ENCODE measurements at regions not wholly inside any gene's neighbourhood (a gene's known extent, or its start where the extent isn't known, plus 50 kb on each side); places are given as distances from the start of the nearest gene placed in this dataset.

- Histone ChIP-seq H3K27ac (ENCODE audit: low read depth, low read length) (no peak overlapping the region), H3K27me3 (ENCODE audit: insufficient read depth, low read length) (no peaks in the 10 kb centered on the region), H3K4me1 (ENCODE audit: insufficient read depth, low read length) (no peaks in the 10 kb centered on the region), H3K36me3 (ENCODE audit: insufficient read depth, low read length) (no peaks in the 10 kb centered on the region), H3K4me3 (ENCODE audit: low read length in 2 of 2) (no peak overlapping the region), H3K9me3 (ENCODE audit: control insufficient read depth in 1 of 2, low read length in 2 of 2) (no peaks in the 10 kb centered on the region)
- peaks cover 4 to 25% of the 10 kb centered on the region in 2 donors for H3K27me3 Mint-ChIP-seq
- ChIA-PET CTCF (ENCODE audit: partially characterized antibody) (no interaction called here), POLR2A (ENCODE audit: partially characterized antibody) (no interaction called here)
- DNase-seq = no peak
- peaks cover 0 to 6% (median 1%) of the 10 kb centered on the region in 4 donors for H3K4me1 Mint-ChIP-seq
- peaks cover 0 to 8% (median 0%) of the 10 kb centered on the region in 8 donors for H3K9me3 Mint-ChIP-seq
- H3K4me3 Mint-ChIP-seq = no peak overlapping the region
- no peak overlapping the region for H3K27ac Mint-ChIP-seq
- intact Hi-C loops (cut with micrococcal nuclease) = no loop called here
- no peaks in the 10 kb centered on the region for H3K36me3 Mint-ChIP-seq
Measured at GRCh38 chr3:40972350-40972749, 227.0 kb upstream of the CTNNB1 start.

DNA sequence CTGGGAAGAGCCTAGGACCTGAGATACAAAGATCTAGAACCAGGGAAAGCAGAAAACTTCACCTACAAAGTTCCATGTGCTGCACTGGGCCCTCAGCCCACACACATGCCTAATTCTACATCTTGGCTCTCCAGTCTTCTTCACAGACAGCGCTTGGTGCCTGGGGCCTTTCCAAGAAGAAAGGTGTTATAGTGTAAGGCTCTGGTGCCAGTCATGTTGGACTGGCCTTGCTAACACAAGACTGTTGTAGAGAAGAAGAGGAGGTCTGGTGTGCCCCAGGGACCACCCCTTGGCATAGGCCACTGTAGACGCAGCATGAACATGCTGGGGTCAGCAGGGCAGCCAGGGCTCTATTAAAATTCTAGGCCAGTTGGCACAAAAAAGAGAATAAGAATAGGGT is 226.2 kb upstream of the CTNNB1 start:
- ChIA-PET POLR2A (ENCODE audit: partially characterized antibody) (no interaction called here), CTCF (ENCODE audit: partially characterized antibody) (no interaction called here)
- Histone ChIP-seq H3K36me3 (ENCODE audit: insufficient read depth, low read length) (no peaks in the 10 kb centered on the region), H3K9me3 (ENCODE audit: control insufficient read depth in 1 of 2, low read length in 2 of 2) (no peaks in the 10 kb centered on the region), H3K4me3 (ENCODE audit: low read length in 2 of 2) (no peak overlapping the region), H3K27ac (ENCODE audit: low read depth, low read length) (no peak overlapping the region), H3K4me1 (ENCODE audit: insufficient read depth, low read length) (no peaks in the 10 kb centered on the region), H3K27me3 (ENCODE audit: insufficient read depth, low read length) (no peaks in the 10 kb centered on the region)
- no peak for DNase-seq
- intact Hi-C loops (cut with micrococcal nuclease) = no loop called here
- Mint-ChIP-seq H3K27ac (no peak overlapping the region), H3K9me3 (peaks cover 0 to 4% (median 0%) of the 10 kb centered on the region in 8 donors), H3K27me3 (peaks cover 3 to 20% of the 10 kb centered on the region in 2 donors), H3K36me3 (no peaks in the 10 kb centered on the region), H3K4me1 (peaks cover 0 to 6% (median 1%) of the 10 kb centered on the region in 4 donors), H3K4me3 (no peak overlapping the region)

DNA sequence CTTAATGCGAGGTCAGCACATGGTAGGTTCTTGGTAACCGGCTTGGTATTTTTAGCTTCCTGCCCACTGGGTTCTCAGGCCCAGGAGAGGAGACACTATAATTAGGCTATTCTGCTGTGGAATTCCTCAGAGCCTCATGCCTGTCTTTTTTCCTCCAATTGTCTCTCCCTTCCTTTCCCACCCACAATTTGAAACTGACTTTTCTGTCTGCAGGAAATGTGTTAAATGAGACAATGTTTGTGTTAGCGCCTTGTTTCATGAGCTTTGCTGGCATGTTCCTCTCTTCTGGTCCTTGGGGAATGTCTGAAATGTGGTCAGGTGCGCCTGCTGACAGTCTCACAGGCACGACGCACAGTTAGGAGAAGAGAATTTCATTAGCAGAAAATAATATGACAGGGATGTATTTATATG is 223.6 kb upstream of the CTNNB1 start:
- no peaks in the 10 kb centered on the region for H3K27me3 ChIP-seq (ENCODE audit: insufficient read depth, low read length)
- ChIA-PET POLR2A (ENCODE audit: partially characterized antibody) (no interaction called here), CTCF (ENCODE audit: partially characterized antibody) (no interaction called here)
- Mint-ChIP-seq H3K9me3 (peaks cover 0 to 3% (median 0%) of the 10 kb centered on the region in 8 donors), H3K4me1 (peaks cover under 1 to 9% (median 2%) of the 10 kb centered on the region in 4 donors), H3K27ac (no peak overlapping the region), H3K27me3 (peaks cover under 1 to 23% of the 10 kb centered on the region in 2 donors), H3K4me3 (no peak overlapping the region), H3K36me3 (no peaks in the 10 kb centered on the region)
- H3K4me3 ChIP-seq (ENCODE audit: low read length in 2 of 2) = no peak overlapping the region
- no peaks in the 10 kb centered on the region for H3K9me3 ChIP-seq (ENCODE audit: control insufficient read depth in 1 of 2, low read length in 2 of 2)
- DNase-seq = no peak
- H3K36me3 ChIP-seq (ENCODE audit: insufficient read depth, low read length) = no peaks in the 10 kb centered on the region
- intact Hi-C loops (cut with micrococcal nuclease) = no loop called here
- no peaks in the 10 kb centered on the region for H3K4me1 ChIP-seq (ENCODE audit: insufficient read depth, low read length)
- H3K27ac ChIP-seq (ENCODE audit: low read depth, low read length) = no peak overlapping the region

GRCh38 chr3:40976241-40976640 is 223.1 kb upstream of the CTNNB1 start:
- no peaks in the 10 kb centered on the region for H3K36me3 ChIP-seq (ENCODE audit: insufficient read depth, low read length)
- H3K4me1 Mint-ChIP-seq = peaks cover 2 to 7% (median 3%) of the 10 kb centered on the region in 4 donors
- DNase-seq = no peak
- CTCF ChIA-PET (ENCODE audit: partially characterized antibody) = no interaction called here
- no peaks in the 10 kb centered on the region for H3K9me3 ChIP-seq (ENCODE audit: control insufficient read depth in 1 of 2, low read length in 2 of 2)
- peaks cover 0 to under 1% (median 0%) of the 10 kb centered on the region in 8 donors for H3K9me3 Mint-ChIP-seq
- no peaks in the 10 kb centered on the region for H3K36me3 Mint-ChIP-seq
- no peaks in the 10 kb centered on the region for H3K4me1 ChIP-seq (ENCODE audit: insufficient read depth, low read length)
- no peak overlapping the region for H3K27ac ChIP-seq (ENCODE audit: low read depth, low read length)
- intact Hi-C loops (cut with micrococcal nuclease) = no loop called here
- no peak overlapping the region for H3K27ac Mint-ChIP-seq
- no peaks in the 10 kb centered on the region for H3K27me3 ChIP-seq (ENCODE audit: insufficient read depth, low read length)
- H3K27me3 Mint-ChIP-seq = peaks cover 1 to 20% of the 10 kb centered on the region in 2 donors
- H3K4me3 Mint-ChIP-seq = no peak overlapping the region
- POLR2A ChIA-PET (ENCODE audit: partially characterized antibody) = no interaction called here
- H3K4me3 ChIP-seq (ENCODE audit: low read length in 2 of 2) = no peak overlapping the region

GRCh38 chr3:40978442-40978841 is 220.9 kb upstream of the CTNNB1 start:
- intact Hi-C loops (cut with micrococcal nuclease) = no loop called here
- Histone ChIP-seq H3K36me3 (ENCODE audit: insufficient read depth, low read length) (no peaks in the 10 kb centered on the region), H3K4me1 (ENCODE audit: insufficient read depth, low read length) (no peaks in the 10 kb centered on the region), H3K27me3 (ENCODE audit: insufficient read depth, low read length) (no peaks in the 10 kb centered on the region), H3K4me3 (ENCODE audit: low read length in 2 of 2) (no peak overlapping the region), H3K9me3 (ENCODE audit: control insufficient read depth in 1 of 2, low read length in 2 of 2) (no peaks in the 10 kb centered on the region), H3K27ac (ENCODE audit: low read depth, low read length) (no peak overlapping the region)
- Mint-ChIP-seq H3K4me3 (no peak overlapping the region), H3K36me3 (no peaks in the 10 kb centered on the region), H3K9me3 (no peaks in the 10 kb centered on the region), H3K27me3 (peaks cover 7 to 15% of the 10 kb centered on the region in 2 donors), H3K27ac (no peak overlapping the region), H3K4me1 (peaks cover 2 to 4% (median 3%) of the 10 kb centered on the region in 4 donors)
- ChIA-PET POLR2A (ENCODE audit: partially characterized antibody) (no interaction called here), CTCF (ENCODE audit: partially characterized antibody) (no interaction called here)
- no peak for DNase-seq

- no peaks in the 10 kb centered on the region for H3K36me3 Mint-ChIP-seq
- CTCF ChIA-PET (ENCODE audit: partially characterized antibody) = no interaction called here
- H3K27me3 Mint-ChIP-seq = peaks cover 8 to 10% of the 10 kb centered on the region in 2 donors
Measured at GRCh38 chr3:40979962-40980361, 219.3 kb upstream of the CTNNB1 start.

DNA sequence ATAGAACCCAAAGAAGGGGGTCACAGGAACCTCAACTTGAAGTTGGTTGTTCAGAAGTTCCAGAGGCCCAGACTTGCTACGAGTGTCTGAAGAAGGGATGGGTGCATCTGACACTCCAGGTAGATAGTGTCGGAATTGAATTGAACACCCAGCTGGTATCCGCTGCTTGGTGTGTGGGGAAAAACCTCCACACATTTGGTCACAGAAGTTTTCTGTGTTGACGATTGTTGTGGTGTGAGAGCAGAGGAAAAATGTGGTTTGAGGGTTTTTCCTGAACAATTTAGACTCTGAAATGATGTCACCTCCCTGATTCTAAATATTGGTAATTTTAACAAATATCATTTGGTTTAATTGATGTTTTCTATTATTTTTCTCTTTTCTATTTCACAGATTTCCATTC is 218.8 kb upstream of the CTNNB1 start:
- no peaks in the 10 kb centered on the region for H3K4me1 ChIP-seq (ENCODE audit: insufficient read depth, low read length)
- H3K9me3 ChIP-seq (ENCODE audit: control insufficient read depth in 1 of 2, low read length in 2 of 2) = no peaks in the 10 kb centered on the region
- H3K27me3 ChIP-seq (ENCODE audit: insufficient read depth, low read length) = no peaks in the 10 kb centered on the region
- Mint-ChIP-seq H3K4me3 (no peak overlapping the region), H3K4me1 (peaks cover 2 to 4% (median 3%) of the 10 kb centered on the region in 4 donors), H3K27ac (peak overlapping the region in 1 of 7 donors; percentile 19), H3K9me3 (no peaks in the 10 kb centered on the region), H3K36me3 (no peaks in the 10 kb centered on the region), H3K27me3 (peaks cover 7 to 8% of the 10 kb centered on the region in 2 donors)
- no peak overlapping the region for H3K4me3 ChIP-seq (ENCODE audit: low read length in 2 of 2)
- H3K36me3 ChIP-seq (ENCODE audit: insufficient read depth, low read length) = no peaks in the 10 kb centered on the region
- intact Hi-C loops (cut with micrococcal nuclease) = no loop called here
- POLR2A ChIA-PET (ENCODE audit: partially characterized antibody) = no interaction called here
- no peak overlapping the region for H3K27ac ChIP-seq (ENCODE audit: low read depth, low read length)
- DNase-seq = no peak
- CTCF ChIA-PET (ENCODE audit: partially characterized antibody) = no interaction called here

More at GRCh38 chr3:40979962-40980361, 219.3 kb upstream of the CTNNB1 start:
- Histone ChIP-seq H3K9me3 (ENCODE audit: control insufficient read depth in 1 of 2, low read length in 2 of 2) (no peaks in the 10 kb centered on the region), H3K27ac (ENCODE audit: low read depth, low read length) (no peak overlapping the region), H3K4me1 (ENCODE audit: insufficient read depth, low read length) (no peaks in the 10 kb centered on the region), H3K4me3 (ENCODE audit: low read length in 2 of 2) (no peak overlapping the region), H3K36me3 (ENCODE audit: insufficient read depth, low read length) (no peaks in the 10 kb centered on the region), H3K27me3 (ENCODE audit: insufficient read depth, low read length) (no peaks in the 10 kb centered on the region)
- intact Hi-C loops (cut with micrococcal nuclease) = no loop called here
- peaks cover 2 to 4% (median 3%) of the 10 kb centered on the region in 4 donors for H3K4me1 Mint-ChIP-seq
- no peaks in the 10 kb centered on the region for H3K9me3 Mint-ChIP-seq
- H3K27ac Mint-ChIP-seq = no peak overlapping the region
- DNase-seq = no peak
- POLR2A ChIA-PET (ENCODE audit: partially characterized antibody) = no interaction called here
- no peak overlapping the region for H3K4me3 Mint-ChIP-seq

DNA sequence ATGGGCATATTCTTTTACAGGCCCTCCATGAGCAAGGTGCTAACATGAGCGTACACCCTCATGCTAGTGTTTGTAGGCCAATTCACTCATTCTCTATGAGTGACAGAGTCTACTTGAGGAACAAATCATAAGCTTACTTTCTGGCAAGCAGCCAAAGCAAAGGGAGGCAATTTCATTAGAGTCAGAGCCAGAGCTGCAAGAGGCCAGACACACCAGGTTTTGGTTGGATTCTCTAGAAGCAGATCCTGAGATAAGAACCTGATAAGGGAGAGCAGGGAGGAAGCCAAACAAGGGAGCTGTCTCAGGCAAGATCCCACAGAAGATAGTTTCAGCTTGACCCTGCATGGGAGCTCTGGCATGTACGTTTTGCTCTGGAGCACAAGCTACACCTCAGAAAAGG is 214.1 kb upstream of the CTNNB1 start:
- no peak overlapping the region for H3K27ac Mint-ChIP-seq
- CTCF ChIA-PET (ENCODE audit: partially characterized antibody) = interaction anchor here (0.9 kb wide), 1 partner anchor 10 kb away, joined by 3 read pairs; no protein-coding TSS in a partner anchor
- no peak overlapping the region for H3K4me3 ChIP-seq (ENCODE audit: low read length in 2 of 2)

More for the DNA sequence above, 214.1 kb upstream of the CTNNB1 start:
- DNase-seq = no peak
- Histone ChIP-seq H3K4me1 (ENCODE audit: insufficient read depth, low read length) (no peaks in the 10 kb centered on the region), H3K27ac (ENCODE audit: low read depth, low read length) (no peak overlapping the region), H3K36me3 (ENCODE audit: insufficient read depth, low read length) (no peaks in the 10 kb centered on the region), H3K27me3 (ENCODE audit: insufficient read depth, low read length) (no peaks in the 10 kb centered on the region), H3K9me3 (ENCODE audit: control insufficient read depth in 1 of 2, low read length in 2 of 2) (no peaks in the 10 kb centered on the region)
- Mint-ChIP-seq H3K4me3 (no peak overlapping the region), H3K27me3 (peaks cover 6 to 10% of the 10 kb centered on the region in 2 donors), H3K9me3 (no peaks in the 10 kb centered on the region), H3K4me1 (peaks cover 2 to 4% (median 3%) of the 10 kb centered on the region in 4 donors), H3K36me3 (no peaks in the 10 kb centered on the region)
- intact Hi-C loops (cut with micrococcal nuclease) = no loop called here
- POLR2A ChIA-PET (ENCODE audit: partially characterized antibody) = no interaction called here
